ENCODE measurements at regions not wholly inside any gene's neighbourhood (a gene's known extent, or its start where the extent isn't known, plus 50 kb on each side); places are given as distances from the start of the nearest gene placed in this dataset.

- Histone ChIP-seq H3K4me3 (ENCODE audit: insufficient read depth, low read depth, low read length) (no peak overlapping the region), H4K5ac (ENCODE audit: low read depth, low read length) (no peak overlapping the region), H3K18ac (ENCODE audit: low read depth, low read length) (no peak overlapping the region), H3K27me3 (ENCODE audit: control insufficient read depth, insufficient read depth, low read length) (no peaks in the 10 kb centered on the region), H3K56ac (ENCODE audit: extremely low read depth, insufficient read depth, low read length) (no peak overlapping the region), H3K9ac (ENCODE audit: low read depth, low read length) (no peak overlapping the region), H4K8ac (ENCODE audit: low read depth in 2 of 2, low read length in 2 of 2) (no peak overlapping the region), H2BK20ac (ENCODE audit: low read depth, low read length) (no peak overlapping the region), H3K79me1 (ENCODE audit: low read depth in 1 of 2, low read length in 2 of 2) (no peaks in the 10 kb centered on the region), H3K4ac (ENCODE audit: low read depth, low read length) (no peak overlapping the region), H3K9me1 (ENCODE audit: insufficient read depth, low read length) (no peaks in the 10 kb centered on the region), H2AK5ac (ENCODE audit: low read depth, low read length) (no peak overlapping the region), H2BK15ac (ENCODE audit: low read depth, low read length) (no peak overlapping the region), H3K36me3 (ENCODE audit: control insufficient read depth, insufficient read depth, low read length) (no peaks in the 10 kb centered on the region), H4K91ac (ENCODE audit: insufficient read depth, low read depth, low read length) (no peak overlapping the region), H2BK5ac (ENCODE audit: low read depth, low read length, poor library complexity, severe bottlenecking) (no peak overlapping the region), H3K9me3 (ENCODE audit: control insufficient read depth, insufficient read depth, low read length) (no peaks in the 10 kb centered on the region; the same call in none of the 2 replicates), H3K14ac (replicated peaks; ENCODE audit: low read depth, low read length) (no peak overlapping the region), H2BK120ac (ENCODE audit: low read depth, low read length) (no peak overlapping the region), H3K27ac (ENCODE audit: insufficient read depth, low read length) (no peak overlapping the region), H3K23ac (ENCODE audit: low read depth, low read length) (no peak overlapping the region), H3K4me2 (ENCODE audit: low read depth, low read length) (no peak overlapping the region), H2AFZ (replicated peaks; ENCODE audit: low read length, poor library complexity) (no peak overlapping the region), H2AK9ac (replicated peaks; ENCODE audit: low read depth, low read length, poor library complexity) (no peak overlapping the region), H3K4me1 (ENCODE audit: control insufficient read depth, insufficient read depth, low read length) (no peaks in the 10 kb centered on the region), H4K20me1 (ENCODE audit: insufficient read depth, low read length) (no peaks in the 10 kb centered on the region)
- ChIA-PET CTCF (no interaction called here), POLR2A (ENCODE audit: unreplicated experiment) (no interaction called here)
- in situ Hi-C loops (cut with MboI; ENCODE audit: low sequenced_read_pairs) (no loop called here), intact Hi-C loops (cut with micrococcal nuclease) (no loop called here), dilution Hi-C loops (cut with HindIII; ENCODE audit: low sequenced_read_pairs, unreplicated experiment) (no loop called here)
- WGBS, 2 experiments (ENCODE audit: extremely low coverage in 2 of 2, insufficient read length in 1 of 2) = no CpG with 5 or more reads among the region's 1 CpG
- BruUV-seq (replicated peaks) = no TSS peak
- no peak for TF ChIP-seq MAZ (IDR thresholded peaks at IDR 0.05; ENCODE audit: borderline replicate concordance, low read depth, low read length)
- no peak for TF ChIP-seq RAD21 (IDR thresholded peaks at IDR 0.05; ENCODE audit: low read length)
- no peak for TF ChIP-seq RCOR1 (IDR thresholded peaks at IDR 0.05; ENCODE audit: insufficient replicate concordance, low read length)
- TF ChIP-seq FOS (IDR thresholded peaks at IDR 0.05; ENCODE audit: low read depth, low read length) = no peak
- no peak for TF ChIP-seq MXI1 (IDR thresholded peaks at IDR 0.05; ENCODE audit: borderline replicate concordance, low read depth, low read length)
- no peak for TF ChIP-seq USF2 (IDR thresholded peaks at IDR 0.05; ENCODE audit: low read depth, low read length)
- TF ChIP-seq ELK1 (IDR thresholded peaks at IDR 0.05; ENCODE audit: borderline replicate concordance, low read depth, low read length) = no peak
- no peak for TF ChIP-seq CTCF (conservative IDR thresholded peaks at IDR 0.05; ENCODE audit: low read depth, low read length)
- TF ChIP-seq SMC3 (IDR thresholded peaks at IDR 0.05; ENCODE audit: low read depth, low read length) = no peak
- DNase-seq (no peak), ATAC-seq (ENCODE audit: low read depth) (no peak)
Measured at GRCh38 chr4:116059361-116059760, 945.9 kb upstream of the NDST4 start.

Data from IMR-90 (cell line).